GM20431 (cell line): ENCODE measurements at regions not wholly inside any gene's neighbourhood (a gene's known extent, or its start where the extent isn't known, plus 50 kb on each side); places are given as distances from the start of the nearest gene placed in this dataset.

Experiments used
- in situ Hi-C: fragments of 300-500 bp; cut with MseI, MboI; formaldehyde crosslinking; loops from one replicate; pipeline ENCODE4 v1.15.0; 2020; ENCODE audit warnings: low sequenced_read_pairs; ENCODE audit not compliant: unreplicated experiment

- in situ Hi-C loops = no loop called here
Measured at GRCh38 chr2:71804281-71804751, 343.3 kb downstream of the CYP26B1 start.

- in situ Hi-C loops = no loop called here
Measured at GRCh38 chr2:71803398-71803797, 344.3 kb downstream of the CYP26B1 start.

GRCh38 chr2:71802556-71802955, 345.1 kb downstream of the CYP26B1 start:
- in situ Hi-C loops = no loop called here

- in situ Hi-C loops = no loop called here
Measured at GRCh38 chr2:71801969-71802368, 345.7 kb downstream of the CYP26B1 start.

GRCh38 chr2:71801556-71801955, 346.1 kb downstream of the CYP26B1 start:
- in situ Hi-C loops = no loop called here

- in situ Hi-C loops = no loop called here
Measured at GRCh38 chr2:71800851-71801250, 346.8 kb downstream of the CYP26B1 start.

- in situ Hi-C loops = no loop called here
Measured at GRCh38 chr2:71800106-71800809, 346.9 kb downstream of the DYSF start.

GRCh38 chr2:71799013-71799575, 345.7 kb downstream of the DYSF start:
- in situ Hi-C loops = no loop called here

- in situ Hi-C loops = no loop called here
Measured at GRCh38 chr2:71798266-71799012, 345.1 kb downstream of the DYSF start.

- in situ Hi-C loops = no loop called here
Measured at GRCh38 chr2:71797035-71797810, 343.9 kb downstream of the DYSF start.

- in situ Hi-C loops = no loop called here
Measured at GRCh38 chr2:71796174-71796593, 342.8 kb downstream of the DYSF start.

- in situ Hi-C loops = no loop called here
Measured at GRCh38 chr2:71795486-71795885, 342.1 kb downstream of the DYSF start.

- in situ Hi-C loops = no loop called here
Measured at GRCh38 chr2:71794611-71795010, 341.2 kb downstream of the DYSF start.

GRCh38 chr2:71793926-71794325, 340.6 kb downstream of the DYSF start:
- in situ Hi-C loops = no loop called here

GRCh38 chr2:71792926-71793761, 339.8 kb downstream of the DYSF start:
- in situ Hi-C loops = no loop called here

GRCh38 chr2:71791501-71792135, 338.3 kb downstream of the DYSF start:
- in situ Hi-C loops = no loop called here

GRCh38 chr2:71791061-71791450, 337.7 kb downstream of the DYSF start:
- in situ Hi-C loops = no loop called here

GRCh38 chr2:71790226-71791060, 337.1 kb downstream of the DYSF start:
- in situ Hi-C loops = no loop called here
